Astrocyte (in vitro differentiated cells and primary cell): ENCODE measurements at regions not wholly inside any gene's neighbourhood (a gene's known extent, or its start where the extent isn't known, plus 50 kb on each side); places are given as distances from the start of the nearest gene placed in this dataset.

ENCODE experiments used
- DNase-seq: peaks from one replicate; pipeline ENCODE4 v3.0.0-alpha.2; 2010; ENCODE audit warnings: low read depth
- FAIRE-seq: peaks from 2 replicates; lab custom pipeline; 2011; peaks lifted over from hg19 to GRCh38; lab: Jason Lieb, UNC
- H2AFZ ChIP-seq: 2 replicates; pipeline ENCODE4 v1.6.0; 2012; ENCODE audit warnings: low read depth, low read length, inconsistent platforms
- H3K27ac ChIP-seq: 2 replicates; pipeline ENCODE4 v1.5.1; 2011; ENCODE audit warnings: low read depth, low read length, inconsistent platforms
- H3K27me3 ChIP-seq: 2 replicates; pipeline ENCODE4 v1.6.0; 2011; ENCODE audit warnings: low read length, inconsistent platforms; ENCODE audit not compliant: insufficient read depth
- H3K36me3 ChIP-seq: 2 replicates; pipeline ENCODE4 v1.5.1; 2011; ENCODE audit warnings: low read length, inconsistent platforms; ENCODE audit not compliant: insufficient read depth
- H3K4me1 ChIP-seq: 2 replicates; pipeline ENCODE4 v1.5.1; 2011; ENCODE audit warnings: low read length, inconsistent platforms; ENCODE audit not compliant: insufficient read depth
- H3K4me2 ChIP-seq: 2 replicates; pipeline ENCODE4 v1.6.0; 2012; ENCODE audit warnings: low read length, inconsistent platforms
- H3K4me3 ChIP-seq: 2 replicates; pipeline ENCODE4 v1.5.1; 2011; ENCODE audit warnings: low read depth, mild to moderate bottlenecking, low read length, inconsistent platforms; ENCODE audit not compliant: insufficient read depth
- H3K79me2 ChIP-seq: 2 replicates; pipeline ENCODE4 v1.6.0; 2012; ENCODE audit warnings: mild to moderate bottlenecking, low read length, inconsistent platforms; ENCODE audit not compliant: insufficient read depth
- H3K9ac ChIP-seq: 2 replicates; pipeline ENCODE4 v1.6.0; 2012; ENCODE audit warnings: mild to moderate bottlenecking, low read length, inconsistent platforms
- H3K9me3 ChIP-seq: 2 replicates; pipeline ENCODE4 v1.5.1; 2012; ENCODE audit warnings: low read depth, mild to moderate bottlenecking, low read length, inconsistent platforms; ENCODE audit not compliant: insufficient read depth
- H4K20me1 ChIP-seq: 2 replicates; pipeline ENCODE4 v1.6.0; 2012; ENCODE audit warnings: low read length, inconsistent platforms; ENCODE audit not compliant: insufficient read depth
- H3K27ac Mint-ChIP-seq: one replicate; pipeline ENCODE4 v1.8.0; 2021; ENCODE audit warnings: mild to moderate bottlenecking, mixed read lengths; ENCODE audit not compliant: unreplicated experiment
- H3K27me3 Mint-ChIP-seq: one replicate; pipeline ENCODE4 v1.8.0; 2021; ENCODE audit warnings: low read depth, mixed read lengths; ENCODE audit not compliant: unreplicated experiment
- H3K36me3 Mint-ChIP-seq: one replicate; pipeline ENCODE4 v1.8.0; 2021; ENCODE audit warnings: low read depth, mixed read lengths; ENCODE audit not compliant: unreplicated experiment
- H3K4me1 Mint-ChIP-seq: one replicate; pipeline ENCODE4 v1.8.0; 2021; ENCODE audit warnings: low read depth, mixed read lengths; ENCODE audit not compliant: unreplicated experiment
- H3K4me3 Mint-ChIP-seq: one replicate; pipeline ENCODE4 v1.8.0; 2021; ENCODE audit warnings: mild to moderate bottlenecking, moderate library complexity, mixed read lengths; ENCODE audit not compliant: unreplicated experiment
- H3K9me3 Mint-ChIP-seq: one replicate; pipeline ENCODE4 v1.8.0; 2021; ENCODE audit warnings: mild to moderate bottlenecking, mixed read lengths; ENCODE audit not compliant: unreplicated experiment
- EZH2 ChIP-seq: IDR thresholded peaks from 2 replicates; pipeline ENCODE4 v1.6.1; 2012; ENCODE audit warnings: mild to moderate bottlenecking, low read length, inconsistent platforms; ENCODE audit not compliant: insufficient read depth
- TF ChIP-seq, protein P1 (sequence below): IDR thresholded peaks from 2 replicates; pipeline ENCODE4 v1.5.1; 2011; ENCODE audit warnings: low read depth, mild to moderate bottlenecking, inconsistent platforms, low read length, moderate library complexity; ENCODE audit not compliant: insufficient read depth

- DNase-seq (no peak), FAIRE-seq (no peak)
- Histone ChIP-seq H3K36me3 (no peaks in the 10 kb centered on the region), H3K79me2 (no peaks in the 10 kb centered on the region), H3K4me1 (no peaks in the 10 kb centered on the region), H3K9ac (no peak overlapping the region), H3K9me3 (peaks cover 7% of the 10 kb centered on the region), H3K27ac (no peak overlapping the region), H2AFZ (no peak overlapping the region), H3K27me3 (no peaks in the 10 kb centered on the region), H4K20me1 (no peaks in the 10 kb centered on the region), H3K4me2 (no peak overlapping the region), H3K4me3 (no peak overlapping the region)
- TF ChIP-seq EZH2 = no peak
- TF ChIP-seq, protein P1, sequence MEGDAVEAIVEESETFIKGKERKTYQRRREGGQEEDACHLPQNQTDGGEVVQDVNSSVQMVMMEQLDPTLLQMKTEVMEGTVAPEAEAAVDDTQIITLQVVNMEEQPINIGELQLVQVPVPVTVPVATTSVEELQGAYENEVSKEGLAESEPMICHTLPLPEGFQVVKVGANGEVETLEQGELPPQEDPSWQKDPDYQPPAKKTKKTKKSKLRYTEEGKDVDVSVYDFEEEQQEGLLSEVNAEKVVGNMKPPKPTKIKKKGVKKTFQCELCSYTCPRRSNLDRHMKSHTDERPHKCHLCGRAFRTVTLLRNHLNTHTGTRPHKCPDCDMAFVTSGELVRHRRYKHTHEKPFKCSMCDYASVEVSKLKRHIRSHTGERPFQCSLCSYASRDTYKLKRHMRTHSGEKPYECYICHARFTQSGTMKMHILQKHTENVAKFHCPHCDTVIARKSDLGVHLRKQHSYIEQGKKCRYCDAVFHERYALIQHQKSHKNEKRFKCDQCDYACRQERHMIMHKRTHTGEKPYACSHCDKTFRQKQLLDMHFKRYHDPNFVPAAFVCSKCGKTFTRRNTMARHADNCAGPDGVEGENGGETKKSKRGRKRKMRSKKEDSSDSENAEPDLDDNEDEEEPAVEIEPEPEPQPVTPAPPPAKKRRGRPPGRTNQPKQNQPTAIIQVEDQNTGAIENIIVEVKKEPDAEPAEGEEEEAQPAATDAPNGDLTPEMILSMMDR = no peak
- H3K36me3 Mint-ChIP-seq = peaks cover 2% of the 10 kb centered on the region
- H3K9me3 Mint-ChIP-seq = peaks cover 7% of the 10 kb centered on the region
- H3K27me3 Mint-ChIP-seq = peaks cover 15% of the 10 kb centered on the region
- no peak overlapping the region for H3K27ac Mint-ChIP-seq
- H3K4me3 Mint-ChIP-seq = no peak overlapping the region
- H3K4me1 Mint-ChIP-seq = no peaks in the 10 kb centered on the region
Measured at GRCh38 chr2:2547451-2547850, 216.4 kb upstream of the MYT1L start.

DNA sequence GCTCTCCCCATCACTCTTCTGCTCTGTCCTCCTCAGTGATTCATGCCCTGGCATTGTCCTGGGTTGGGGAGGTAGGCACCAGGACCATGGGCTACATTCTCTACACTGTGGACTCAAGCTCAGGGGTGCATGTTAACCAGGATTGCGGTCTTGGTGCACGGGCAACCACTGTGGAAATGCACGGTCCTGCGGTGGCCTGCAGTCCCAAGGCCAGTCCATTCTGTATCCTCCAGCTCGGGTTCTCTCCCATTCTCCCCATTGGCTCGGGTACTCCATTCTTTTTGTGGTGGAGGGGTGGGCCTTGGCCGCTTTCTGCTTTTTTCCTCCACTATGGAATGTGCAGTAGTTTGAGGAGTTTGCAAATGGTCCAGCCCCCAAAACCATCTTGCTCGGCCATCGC lies 215.0 kb upstream of the MYT1L start:
- peaks cover 5% of the 10 kb centered on the region for H3K9me3 ChIP-seq
- H3K4me3 ChIP-seq = no peak overlapping the region
- H3K4me1 Mint-ChIP-seq = no peaks in the 10 kb centered on the region
- no peaks in the 10 kb centered on the region for H3K36me3 ChIP-seq
- FAIRE-seq (no peak), DNase-seq (no peak)
- no peaks in the 10 kb centered on the region for H3K27me3 ChIP-seq
- H3K4me2 ChIP-seq = no peak overlapping the region
- no peak overlapping the region for H3K27ac ChIP-seq
- no peaks in the 10 kb centered on the region for H4K20me1 ChIP-seq
- H3K27ac Mint-ChIP-seq = no peak overlapping the region
- H2AFZ ChIP-seq = no peak overlapping the region
- H3K27me3 Mint-ChIP-seq = peaks cover 17% of the 10 kb centered on the region
- TF ChIP-seq, protein P1 = no peak
- TF ChIP-seq EZH2 = no peak
- no peaks in the 10 kb centered on the region for H3K36me3 Mint-ChIP-seq
- peaks cover 3% of the 10 kb centered on the region for H3K9me3 Mint-ChIP-seq
- no peaks in the 10 kb centered on the region for H3K4me1 ChIP-seq
- no peak overlapping the region for H3K4me3 Mint-ChIP-seq
- no peaks in the 10 kb centered on the region for H3K79me2 ChIP-seq
- H3K9ac ChIP-seq = no peak overlapping the region

GRCh38 chr2:2542966-2543611 lies 212.0 kb upstream of the MYT1L start:
- Histone ChIP-seq H3K4me3 (no peak overlapping the region), H3K36me3 (no peaks in the 10 kb centered on the region), H3K4me1 (no peaks in the 10 kb centered on the region), H3K9me3 (no peaks in the 10 kb centered on the region), H3K4me2 (no peak overlapping the region), H2AFZ (no peak overlapping the region), H3K9ac (no peak overlapping the region), H3K27me3 (no peaks in the 10 kb centered on the region), H4K20me1 (no peaks in the 10 kb centered on the region), H3K27ac (no peak overlapping the region), H3K79me2 (no peaks in the 10 kb centered on the region)
- no peak overlapping the region for H3K27ac Mint-ChIP-seq
- H3K36me3 Mint-ChIP-seq = no peaks in the 10 kb centered on the region
- DNase-seq (no peak), FAIRE-seq (no peak)
- no peak overlapping the region for H3K4me3 Mint-ChIP-seq
- peaks cover 3% of the 10 kb centered on the region for H3K4me1 Mint-ChIP-seq
- H3K9me3 Mint-ChIP-seq = peaks cover 11% of the 10 kb centered on the region
- peaks cover 16% of the 10 kb centered on the region for H3K27me3 Mint-ChIP-seq
- no peak for TF ChIP-seq EZH2
- TF ChIP-seq, protein P1 = no peak
